ENCODE measurements at regions not wholly inside any gene's neighbourhood (a gene's known extent, or its start where the extent isn't known, plus 50 kb on each side); places are given as distances from the start of the nearest gene placed in this dataset.

DNA sequence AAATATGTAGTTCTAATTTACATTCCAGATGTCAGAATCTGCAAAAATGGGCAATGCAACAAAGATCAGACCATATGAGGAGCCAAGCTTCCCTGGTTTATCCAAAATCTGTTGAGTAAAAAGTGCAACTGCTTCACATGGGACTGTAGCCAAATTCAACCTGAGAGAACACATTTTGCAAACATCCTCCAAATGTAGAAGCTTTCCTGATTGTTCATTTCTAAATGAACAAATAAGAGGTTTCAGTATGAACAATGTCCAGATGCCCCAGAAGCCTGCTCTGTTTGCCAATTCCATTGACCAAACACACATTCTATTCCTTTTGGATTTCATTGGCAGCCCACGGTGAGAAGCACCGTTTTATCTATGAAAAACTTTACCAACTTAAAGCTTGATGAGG is 117.9 kb upstream of the OSR1 start:
- DNase-seq (ENCODE audit: low spot score in 2 of 2) (no peak), FAIRE-seq (no peak)

DNA sequence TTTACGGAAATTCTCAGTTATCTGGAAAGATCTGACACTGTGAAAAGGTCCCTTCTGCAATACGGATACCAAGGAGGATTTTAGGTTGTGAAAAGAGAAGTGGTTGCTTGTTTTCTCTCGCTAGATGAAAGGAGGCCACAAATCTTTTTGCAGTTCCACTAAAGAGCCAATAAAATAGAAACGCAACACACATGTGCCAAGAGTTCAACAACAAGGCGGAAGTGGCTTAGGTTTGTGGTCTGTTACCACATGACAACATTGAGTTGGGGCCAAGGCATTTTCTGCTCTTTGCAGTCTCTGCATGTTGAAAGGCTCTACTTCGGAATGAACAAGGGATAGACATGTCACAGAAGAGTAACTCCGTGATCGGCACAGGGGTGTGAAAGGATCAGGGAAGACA is 115.7 kb upstream of the OSR1 start:
- no peak for FAIRE-seq
- no peak for DNase-seq (ENCODE audit: low spot score in 2 of 2)

DNA sequence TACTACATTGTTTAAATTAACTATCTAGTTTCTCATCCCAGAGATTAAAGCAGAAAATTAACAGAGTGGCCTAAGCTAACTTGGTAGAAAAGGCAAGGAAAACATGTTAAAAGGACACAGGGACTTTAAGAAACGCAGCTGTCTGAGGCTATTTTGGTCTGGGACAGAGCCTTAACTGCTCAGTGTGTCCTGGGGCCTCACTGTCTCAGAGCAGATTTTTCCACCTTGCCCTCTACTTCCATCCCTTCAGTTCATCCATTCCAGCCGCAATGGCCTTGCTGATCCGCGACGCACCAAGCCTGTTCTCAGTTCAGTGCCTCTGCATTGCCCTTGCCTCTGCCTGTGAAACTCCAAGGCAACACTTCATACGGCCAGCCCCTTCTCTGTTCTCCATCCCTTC is 114.9 kb upstream of the OSR1 start:
- DNase-seq (ENCODE audit: low spot score in 2 of 2) (no peak), FAIRE-seq (no peak)

DNA sequence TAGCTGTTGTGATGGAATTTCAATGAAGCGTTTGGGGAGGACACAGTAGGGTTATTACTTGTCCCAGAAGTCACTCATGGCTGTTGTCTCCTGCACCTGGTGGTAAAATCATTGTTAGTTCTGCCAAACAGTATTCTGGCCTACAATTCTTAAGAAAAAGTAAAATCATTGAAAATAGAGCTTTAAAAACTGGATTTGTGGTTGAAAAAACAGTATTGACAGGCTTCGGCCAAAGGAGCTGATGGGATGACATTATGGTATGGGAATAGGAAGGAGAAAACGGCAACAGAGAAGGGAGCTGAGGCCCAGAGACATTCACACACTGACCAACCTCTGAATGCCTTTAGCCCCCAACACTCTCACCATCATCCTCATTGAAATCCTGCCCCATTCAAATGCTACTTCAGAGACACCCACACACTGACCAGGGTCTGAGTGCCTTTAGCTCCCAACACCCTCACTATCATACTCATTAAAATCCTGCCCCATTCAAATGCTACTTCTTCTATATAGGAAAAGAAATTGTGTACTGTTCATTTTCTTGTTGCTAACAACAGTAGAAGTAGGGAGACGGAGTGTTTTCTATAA is 114.1 kb upstream of the OSR1 start:
- DNase-seq (ENCODE audit: low spot score in 2 of 2) (no peak), FAIRE-seq (no peak)

DNA sequence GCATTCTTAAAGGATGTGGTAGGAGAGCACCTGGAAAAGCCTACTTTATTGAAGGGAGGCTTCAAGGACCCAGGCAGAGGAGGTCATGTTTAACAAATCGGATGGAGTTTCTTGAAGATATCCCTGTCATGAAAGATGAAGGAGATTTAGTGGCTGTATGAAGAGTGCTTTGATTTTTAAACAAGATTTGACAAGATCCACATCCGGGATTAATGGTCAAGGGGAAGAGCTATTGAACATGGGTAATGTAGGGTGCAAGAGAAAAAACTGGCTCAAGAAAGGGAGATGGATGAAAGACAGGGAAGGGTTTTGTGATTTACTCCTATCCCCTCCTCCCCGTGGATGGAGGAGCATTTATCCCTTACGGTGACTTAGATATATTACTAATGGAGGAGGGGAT is 113.1 kb upstream of the OSR1 start:
- FAIRE-seq (no peak), DNase-seq (ENCODE audit: low spot score in 2 of 2) (no peak)

DNA sequence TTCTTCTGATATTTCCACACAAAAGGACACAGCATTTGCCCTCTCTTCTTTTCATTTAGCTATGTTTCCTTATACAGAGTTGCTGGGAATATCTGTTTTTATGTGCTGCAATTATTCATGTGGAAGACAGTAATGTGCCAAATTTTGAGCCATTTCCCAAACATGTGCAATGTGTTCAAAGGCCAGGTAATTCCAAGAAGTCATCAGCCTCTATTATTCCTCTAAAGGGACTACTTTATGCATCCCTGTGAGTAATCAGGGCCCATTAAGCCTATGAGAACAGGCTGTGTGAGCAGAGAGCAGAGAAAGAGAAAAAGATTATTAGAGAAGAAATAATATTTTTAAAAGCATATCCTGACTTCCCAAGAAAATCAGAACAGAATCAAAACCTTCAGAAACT is 107.6 kb upstream of the OSR1 start:
- DNase-seq (ENCODE audit: low spot score in 2 of 2): no peak

DNA sequence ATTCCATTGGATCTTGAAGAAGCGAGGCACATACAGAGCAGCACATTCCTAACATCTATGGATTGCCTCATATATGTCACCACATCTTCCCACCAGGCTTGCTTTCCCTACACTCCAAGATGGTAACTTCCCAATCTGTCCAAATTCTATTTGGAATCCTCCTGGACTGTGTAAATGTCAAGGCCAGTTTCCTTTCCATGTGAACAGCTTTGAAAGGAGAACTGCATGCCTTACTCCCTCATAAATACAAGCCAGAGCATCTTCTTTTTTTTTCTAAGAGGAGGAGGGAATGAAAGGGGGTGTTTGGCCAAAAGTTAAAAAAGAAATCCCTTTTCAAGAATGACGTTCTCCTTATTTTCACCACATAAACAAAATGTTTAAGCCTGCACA is 103.8 kb upstream of the OSR1 start:
- no peak for FAIRE-seq
- DNase-seq (ENCODE audit: low spot score in 2 of 2): no peak

More for the DNA sequence above, 107.6 kb upstream of the OSR1 start:
- no peak for FAIRE-seq

DNA sequence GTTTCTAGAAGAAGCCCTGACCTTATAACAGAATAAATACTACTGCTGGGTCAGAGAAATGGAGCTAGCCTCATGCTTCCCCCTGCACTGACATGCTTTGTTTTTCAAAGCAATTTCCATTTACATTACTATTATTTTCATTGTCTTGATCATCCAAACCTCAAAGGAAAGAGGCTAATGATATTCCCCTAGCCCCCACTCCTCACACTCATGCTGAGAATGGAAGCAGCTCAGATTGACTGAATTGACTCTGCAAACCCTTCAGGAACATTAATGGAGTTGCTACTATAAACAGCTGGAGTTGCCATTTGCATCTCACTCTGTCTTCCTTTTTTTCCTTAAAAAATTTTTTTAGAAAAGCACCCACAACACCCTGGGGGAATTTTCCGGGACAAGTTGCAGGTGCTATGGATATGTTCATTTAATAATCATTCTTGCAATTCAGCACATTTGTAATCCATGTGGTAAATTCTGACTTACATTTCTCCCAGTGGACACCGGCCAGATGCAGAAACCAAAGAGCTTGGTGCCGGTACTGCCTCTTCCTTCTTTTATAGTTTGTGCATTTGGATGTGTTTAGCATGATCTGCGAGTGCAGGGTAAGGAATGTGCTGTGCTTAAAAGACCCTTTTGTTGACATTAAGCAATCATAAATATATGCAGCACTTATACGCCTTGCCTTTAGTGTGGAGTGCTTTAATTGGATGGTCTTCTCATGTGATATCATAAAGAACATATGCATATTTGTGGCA is 103.3 kb upstream of the OSR1 start:
- DNase-seq (ENCODE audit: low spot score in 2 of 2) (no peak), FAIRE-seq (no peak)

DNA sequence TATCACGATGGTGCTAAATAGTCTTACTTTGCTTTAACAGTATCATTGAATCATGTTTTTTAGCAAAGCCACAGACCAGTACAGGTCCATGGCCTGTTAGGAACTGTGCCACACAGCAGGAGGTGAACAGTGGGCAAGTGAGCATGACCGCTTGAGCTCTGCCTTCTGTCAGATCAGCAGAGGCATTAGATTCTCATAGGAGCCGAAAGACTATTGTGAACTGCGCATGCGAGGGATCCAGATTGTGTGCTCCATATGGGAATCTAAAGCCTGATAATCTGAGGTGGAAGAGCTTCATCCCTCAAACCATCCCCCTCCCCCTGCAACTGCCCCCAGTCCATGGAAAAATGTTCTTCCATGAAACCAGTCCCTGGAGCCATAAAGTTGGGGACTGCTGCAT is 102.3 kb upstream of the OSR1 start:
- DNase-seq (ENCODE audit: low spot score in 2 of 2) (no peak), FAIRE-seq (no peak)

DNA sequence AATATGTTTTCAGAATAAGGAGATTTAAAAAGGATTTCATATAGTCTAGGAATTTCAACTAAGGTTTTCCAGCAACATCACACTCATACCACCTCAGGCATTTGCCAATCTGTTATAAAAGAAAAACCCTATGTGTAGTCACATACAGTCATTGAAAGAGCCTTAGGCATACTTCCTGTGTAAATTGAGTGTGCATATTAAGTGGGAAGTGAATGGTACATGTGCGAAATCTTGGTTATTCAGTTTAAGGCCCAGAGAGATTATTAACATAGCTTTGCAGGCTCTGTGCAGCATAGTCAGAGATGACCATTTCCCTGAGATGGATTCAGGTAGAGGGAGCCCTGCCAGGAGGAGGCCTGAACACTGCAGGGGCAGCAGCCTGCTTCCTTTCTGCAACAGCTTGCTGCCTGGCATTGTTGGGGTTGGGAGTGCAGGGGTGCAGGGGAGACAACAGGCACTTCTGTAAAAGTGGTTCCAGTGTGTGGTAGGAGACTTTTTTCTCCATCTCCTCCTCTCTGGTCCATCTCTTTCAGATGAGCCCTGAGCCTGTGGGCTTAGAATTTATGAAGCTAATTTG is 100.1 kb upstream of the OSR1 start:
- FAIRE-seq: no peak
- no peak for DNase-seq (ENCODE audit: low spot score in 2 of 2)

DNA sequence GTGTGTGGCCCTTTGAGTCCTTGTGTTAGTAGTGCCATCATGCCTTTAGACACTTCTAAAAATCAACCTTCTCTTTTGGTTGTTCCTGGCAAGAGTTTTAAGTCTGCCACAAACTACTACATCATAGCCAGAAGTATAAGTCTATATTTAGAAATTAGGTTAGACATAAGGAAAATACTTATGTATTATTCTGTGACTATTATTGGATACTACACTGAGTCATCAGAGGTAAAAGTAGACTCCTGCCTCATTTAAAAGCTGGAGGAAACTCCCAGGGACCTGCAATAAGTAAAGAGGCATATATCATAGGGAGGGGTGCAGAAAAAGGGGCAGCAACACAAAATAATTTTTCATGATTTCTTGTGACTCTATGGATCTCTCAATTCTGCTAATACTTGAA is 99.4 kb upstream of the OSR1 start:
- no peak for DNase-seq (ENCODE audit: low spot score in 2 of 2)
- no peak for FAIRE-seq

DNA sequence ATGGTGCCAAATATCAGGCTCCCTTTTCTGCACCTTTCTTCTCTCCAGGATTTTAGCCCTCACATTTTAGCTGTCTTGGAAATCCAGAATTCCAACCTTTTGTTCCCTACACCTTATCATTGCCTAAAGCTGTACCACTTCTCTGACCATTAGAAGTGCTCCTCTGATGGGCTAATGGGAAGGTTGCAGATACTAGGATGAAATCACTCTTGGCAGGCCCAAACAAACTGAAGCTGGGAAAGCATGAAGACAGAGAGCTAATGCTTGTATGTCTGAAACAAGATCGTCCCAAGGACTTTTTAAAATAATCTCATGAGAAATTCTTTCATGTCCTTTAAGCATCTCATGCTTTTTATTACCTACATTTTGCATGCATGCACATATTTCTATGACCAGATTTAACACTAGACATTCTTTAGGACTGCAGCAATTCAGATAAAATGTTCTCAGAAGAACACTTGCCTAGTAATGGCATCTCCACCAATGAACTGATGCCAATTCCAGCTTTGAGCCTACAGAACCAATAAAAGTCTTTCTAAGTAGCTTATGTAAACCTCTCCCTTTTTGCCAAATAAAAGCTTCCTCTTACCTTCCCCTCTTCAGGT is 98.4 kb upstream of the OSR1 start:
- no peak for DNase-seq (ENCODE audit: low spot score in 2 of 2)
- FAIRE-seq: no peak

DNA sequence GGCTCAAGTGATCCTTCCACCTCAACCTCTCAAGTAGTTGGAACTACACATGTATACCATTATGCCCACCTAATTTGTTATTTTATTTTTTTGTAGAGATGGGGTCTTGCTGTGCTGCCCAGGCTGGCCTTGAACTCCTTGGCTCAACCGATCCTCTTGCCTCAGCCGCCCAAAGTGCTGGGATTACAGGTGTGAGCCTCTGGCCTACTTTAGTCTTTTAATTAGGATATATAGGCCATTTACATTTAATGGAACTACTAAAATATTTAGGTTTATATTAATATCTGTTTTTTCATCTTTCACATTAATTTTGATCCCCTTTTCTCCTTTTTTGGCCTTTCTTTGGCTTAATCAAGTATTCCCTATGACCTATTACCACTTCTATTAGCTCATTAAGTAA is 95.7 kb upstream of the OSR1 start:
- DNase-seq (ENCODE audit: low spot score in 2 of 2) (no peak), FAIRE-seq (no peak)

DNA sequence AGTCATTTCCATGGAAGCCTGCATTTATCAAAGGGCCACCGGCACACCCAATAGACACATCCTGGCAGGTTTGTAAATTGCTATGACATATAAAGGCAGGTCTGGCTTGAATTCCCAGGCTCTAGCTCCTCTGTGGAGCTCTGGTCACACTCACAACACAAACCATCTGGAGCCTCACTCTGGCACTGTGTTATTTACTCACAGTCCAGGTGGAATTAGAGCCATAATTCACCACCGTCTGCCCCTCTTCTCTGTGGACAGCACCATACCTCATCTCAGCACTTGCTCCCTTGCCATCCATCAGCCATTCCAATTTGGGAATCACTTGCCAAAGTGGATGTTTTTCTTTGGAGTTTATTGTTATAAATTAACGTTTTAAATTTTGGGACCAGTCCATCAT is 84.3 kb upstream of the OSR1 start:
- no peak for FAIRE-seq
- no peak for DNase-seq (ENCODE audit: low spot score in 2 of 2)

DNA sequence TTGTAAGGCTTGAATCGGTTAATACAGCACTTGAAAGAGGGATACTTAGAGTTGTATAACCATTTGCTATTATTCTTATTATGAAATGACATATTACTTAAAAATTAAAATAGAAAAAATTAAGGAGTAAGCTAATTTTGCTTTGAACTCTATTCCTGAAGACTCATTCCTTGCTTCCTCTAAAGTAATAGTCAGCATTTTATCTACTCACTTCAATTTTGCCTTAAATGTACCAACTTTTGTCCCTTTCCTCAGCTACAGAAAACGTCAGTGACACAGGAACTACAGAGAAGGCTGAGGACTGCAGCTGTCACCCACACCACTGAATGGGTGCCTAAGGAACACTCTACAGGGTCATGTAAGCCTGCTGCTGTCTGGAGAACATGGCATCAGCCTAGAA is 80.7 kb upstream of the OSR1 start:
- FAIRE-seq (no peak), DNase-seq (ENCODE audit: low spot score in 2 of 2) (no peak)

DNA sequence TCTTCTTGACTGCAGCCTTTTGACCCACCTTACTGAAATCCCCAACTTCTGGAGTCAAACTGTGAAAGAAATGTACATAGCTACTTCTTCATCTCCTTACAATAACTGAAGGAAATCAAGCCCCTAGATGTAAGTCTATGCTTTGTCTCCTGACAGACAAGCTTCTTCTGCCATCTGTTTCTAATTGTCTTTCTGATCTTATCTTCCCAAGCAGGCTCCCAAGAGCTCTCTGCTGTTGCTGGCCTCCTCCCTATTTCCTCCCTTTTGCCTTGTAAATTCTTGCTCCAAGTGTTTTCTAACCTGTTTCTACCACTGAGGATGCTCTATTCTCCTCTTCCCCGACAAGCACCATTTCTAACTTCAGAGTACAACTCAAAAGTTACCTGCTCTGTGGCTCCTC is 77.4 kb upstream of the OSR1 start:
- DNase-seq (ENCODE audit: low spot score in 2 of 2): no peak
- no peak for FAIRE-seq

DNA sequence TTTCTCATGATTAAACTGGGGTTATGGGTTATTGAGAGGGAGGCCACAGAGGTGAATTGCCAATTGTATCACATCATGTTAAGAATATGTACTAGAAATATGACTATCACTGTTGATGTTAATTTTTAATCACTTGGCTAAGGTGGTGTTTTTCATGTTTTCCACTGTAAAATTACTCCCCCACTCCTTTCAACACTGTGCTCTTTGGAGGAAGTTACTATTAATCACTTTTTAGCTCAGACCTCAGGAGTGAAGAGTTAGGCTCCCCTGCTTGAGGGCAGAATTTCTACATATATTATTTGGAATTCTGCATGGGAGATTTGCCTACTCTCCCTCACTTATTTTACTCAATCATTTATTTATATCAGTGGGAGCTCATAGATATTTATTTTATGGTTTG is 76.0 kb upstream of the OSR1 start:
- DNase-seq (ENCODE audit: low spot score in 2 of 2) (no peak), FAIRE-seq (no peak)

DNA sequence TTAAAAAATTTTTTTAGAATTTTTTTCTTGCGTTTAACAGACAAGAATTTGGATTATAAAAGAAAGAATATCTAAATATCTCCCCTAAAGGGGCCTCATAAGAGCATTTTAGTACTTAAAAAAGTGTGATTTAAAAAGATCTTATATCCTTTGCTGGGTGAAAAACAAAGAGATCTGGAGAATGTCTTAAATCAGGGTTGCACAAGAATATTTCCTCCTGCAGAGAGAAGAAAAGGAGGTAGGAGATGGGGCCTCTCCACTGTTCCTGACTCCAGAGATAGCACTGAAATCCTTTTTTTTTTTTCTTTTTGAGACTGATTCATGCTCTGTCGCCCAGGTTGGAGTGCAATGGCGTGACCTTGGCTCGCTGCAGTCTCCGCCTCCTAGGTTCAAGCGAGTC is 68.5 kb upstream of the OSR1 start:
- FAIRE-seq (no peak), DNase-seq (ENCODE audit: low spot score in 2 of 2) (no peak)

DNA sequence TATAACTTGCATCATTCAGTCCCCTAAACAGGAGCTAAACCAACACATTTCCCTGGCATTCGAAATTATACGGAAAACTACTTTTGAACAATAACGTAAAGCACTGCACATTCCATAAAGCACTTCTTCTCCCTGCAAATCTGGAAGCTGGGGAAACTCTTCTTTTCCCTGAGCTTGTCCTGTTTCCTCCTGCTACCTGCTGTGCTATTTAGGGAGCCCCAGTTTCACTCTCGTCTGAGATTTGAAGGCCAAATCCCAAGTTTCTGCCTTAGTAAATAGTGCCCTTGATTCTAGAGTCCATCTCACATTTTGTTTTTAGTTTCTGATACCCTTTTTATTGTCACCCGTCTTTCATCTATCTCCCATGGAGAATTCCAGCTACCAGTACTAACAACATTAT is 67.7 kb upstream of the OSR1 start:
- FAIRE-seq (no peak), DNase-seq (ENCODE audit: low spot score in 2 of 2) (no peak)

DNA sequence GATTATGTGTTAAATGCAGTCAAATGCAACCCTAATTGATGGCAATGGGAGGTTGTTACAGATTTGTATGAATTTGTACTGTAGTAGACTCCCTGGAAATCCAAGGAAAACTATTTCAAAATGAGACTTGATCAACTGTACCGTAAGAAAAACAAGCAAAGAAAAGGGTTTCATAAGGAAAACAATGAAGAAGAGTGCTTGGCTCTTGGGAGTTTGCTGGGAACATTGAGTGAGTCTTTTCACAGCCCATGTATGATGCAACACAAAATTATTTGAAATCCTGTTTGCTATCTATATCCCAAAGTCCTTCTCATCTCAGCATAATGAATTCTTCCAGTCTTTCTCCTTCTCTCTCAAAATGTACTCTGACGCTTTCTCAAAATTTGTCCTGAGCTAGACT is 67.0 kb upstream of the OSR1 start:
- DNase-seq (ENCODE audit: low spot score in 2 of 2) (no peak), FAIRE-seq (no peak)

DNA sequence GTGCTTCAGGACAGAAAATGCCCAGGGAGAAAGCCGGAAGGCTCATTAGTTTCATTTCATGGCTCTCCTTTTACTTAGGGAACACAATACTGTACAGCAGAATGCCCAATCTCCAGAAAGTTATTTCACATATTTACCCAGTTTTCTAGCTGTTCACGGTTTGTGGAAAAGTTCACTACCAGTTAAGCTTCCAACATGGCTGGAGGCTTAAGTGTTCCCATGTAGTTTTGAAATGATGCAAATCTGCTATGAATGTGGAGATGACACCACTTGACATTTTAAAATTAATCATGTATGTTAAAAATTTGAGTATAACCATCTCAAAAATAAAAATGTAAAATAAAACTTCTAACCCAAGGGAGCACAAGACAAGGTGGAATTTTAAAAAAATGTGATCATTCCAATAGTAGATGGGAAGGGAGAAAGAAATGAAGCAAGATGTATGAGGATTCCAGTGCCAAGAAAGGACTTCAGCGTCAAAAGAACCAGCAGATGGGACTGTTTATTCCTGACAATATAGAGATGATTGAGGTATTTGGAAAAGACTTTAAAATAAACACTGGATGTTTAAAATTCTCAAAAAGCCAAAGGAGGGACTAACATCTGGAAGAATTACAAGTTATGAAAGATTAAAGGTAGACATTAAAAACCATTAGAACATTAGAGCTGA is 60.9 kb upstream of the OSR1 start:
- no peak for FAIRE-seq
- no peak for DNase-seq (ENCODE audit: low spot score in 2 of 2)
